Spleen (tissue), 7 donors: ENCODE measurements at regions not wholly inside any gene's neighbourhood (a gene's known extent, or its start where the extent isn't known, plus 50 kb on each side); places are given as distances from the start of the nearest gene placed in this dataset.

Source experiments
- POLR2AphosphoS5 ChIP-seq, 3 donors: sonication (generic); formaldehyde crosslinking; IDR thresholded peaks; one replicate each; pipeline ENCODE4 v1.5.1; 2017; ENCODE audit warnings: antibody characterized with exemption in 3 of 3
- TF ChIP-seq, protein P1 (sequence below), 11 experiments: fragments of 200-600 bp in 7 of 11; fragments of 450-650 bp in 4 of 11; sonication (generic) in 4 of 11; IDR thresholded peaks in 8 of 11; conservative IDR thresholded peaks in 3 of 11; 1 replicate in 7 of 11; 2 replicates in 4 of 11; pipeline versions ENCODE4 v1.4.0 to v1.8.0; 2016 to 2021; ENCODE audit warnings: antibody characterized with exemption in 11 of 11, inconsistent platforms in 4 of 11, mild to moderate bottlenecking in 1 of 11
- donor health status: DM: no; HTN: no; CAD: no; lungs with moderate emphysema.
- donor health status: DM: no; HTN: no; CAD: no.
- donor health status: DM: no; HTN: no; CAD: no.

- TF ChIP-seq, protein P1, sequence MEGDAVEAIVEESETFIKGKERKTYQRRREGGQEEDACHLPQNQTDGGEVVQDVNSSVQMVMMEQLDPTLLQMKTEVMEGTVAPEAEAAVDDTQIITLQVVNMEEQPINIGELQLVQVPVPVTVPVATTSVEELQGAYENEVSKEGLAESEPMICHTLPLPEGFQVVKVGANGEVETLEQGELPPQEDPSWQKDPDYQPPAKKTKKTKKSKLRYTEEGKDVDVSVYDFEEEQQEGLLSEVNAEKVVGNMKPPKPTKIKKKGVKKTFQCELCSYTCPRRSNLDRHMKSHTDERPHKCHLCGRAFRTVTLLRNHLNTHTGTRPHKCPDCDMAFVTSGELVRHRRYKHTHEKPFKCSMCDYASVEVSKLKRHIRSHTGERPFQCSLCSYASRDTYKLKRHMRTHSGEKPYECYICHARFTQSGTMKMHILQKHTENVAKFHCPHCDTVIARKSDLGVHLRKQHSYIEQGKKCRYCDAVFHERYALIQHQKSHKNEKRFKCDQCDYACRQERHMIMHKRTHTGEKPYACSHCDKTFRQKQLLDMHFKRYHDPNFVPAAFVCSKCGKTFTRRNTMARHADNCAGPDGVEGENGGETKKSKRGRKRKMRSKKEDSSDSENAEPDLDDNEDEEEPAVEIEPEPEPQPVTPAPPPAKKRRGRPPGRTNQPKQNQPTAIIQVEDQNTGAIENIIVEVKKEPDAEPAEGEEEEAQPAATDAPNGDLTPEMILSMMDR (IDR thresholded peaks at IDR 0.05 in 8 of 11, conservative IDR thresholded peaks at IDR 0.05 in 3 of 11): no peak
- TF ChIP-seq POLR2AphosphoS5 (IDR thresholded peaks at IDR 0.05): no peak
Measured at GRCh38 chr6:33892581-33893346, 89.0 kb upstream of the MLN start.
